ENCODE measurements at regions not wholly inside any gene's neighbourhood (a gene's known extent, or its start where the extent isn't known, plus 50 kb on each side); places are given as distances from the start of the nearest gene placed in this dataset.

- ChIA-PET POLR2A (ENCODE audit: low non-redundant PET) (no interaction called here), CTCF (no interaction called here)
- Histone ChIP-seq H3K4me1 (ENCODE audit: insufficient read depth, low read length, poor library complexity, severe bottlenecking) (no peaks in the 10 kb centered on the region), H3K9me3 (ENCODE audit: low read depth, low read length, poor library complexity, severe bottlenecking) (no peaks in the 10 kb centered on the region), H3K27ac (ENCODE audit: low read depth, low read length, poor library complexity, severe bottlenecking) (no peak overlapping the region), H3K36me3 (ENCODE audit: insufficient read depth, low read length, poor library complexity, severe bottlenecking) (no peaks in the 10 kb centered on the region), H3K27me3 (replicated peaks; ENCODE audit: insufficient read depth, low read depth, low read length, poor library complexity) (peaks cover 6% of the 10 kb centered on the region), H3K4me3 (ENCODE audit: low read depth, low read length, poor library complexity, severe bottlenecking) (no peak overlapping the region)
- no peak for TF ChIP-seq EZH2 (IDR thresholded peaks at IDR 0.05; ENCODE audit: borderline replicate concordance, low read depth, low read length, poor library complexity, severe bottlenecking)
- no peak for TF ChIP-seq CTCF (conservative IDR thresholded peaks at IDR 0.05; ENCODE audit: low read depth, low read length)
- intact Hi-C loops (cut with micrococcal nuclease; ENCODE audit: unreplicated experiment), result no loop called here
- BruUV-seq (replicated peaks), result no TSS peak
- DNase-seq (ENCODE audit: low spot score), result no peak
These were observed 230.8 kb downstream of the DLEU7 start for GRCh38 chr13:50612717-50613116.

- BruUV-seq (replicated peaks), result no TSS peak
These were observed 230.1 kb downstream of the DLEU7 start for GRCh38 chr13:50613356-50613831.

GRCh38 chr13:50615234-50615633 lies 228.3 kb downstream of the DLEU7 start:
- Histone ChIP-seq H3K27ac (ENCODE audit: low read depth, low read length, poor library complexity, severe bottlenecking) (no peak overlapping the region), H3K4me1 (ENCODE audit: insufficient read depth, low read length, poor library complexity, severe bottlenecking) (no peaks in the 10 kb centered on the region), H3K9me3 (ENCODE audit: low read depth, low read length, poor library complexity, severe bottlenecking) (no peaks in the 10 kb centered on the region), H3K36me3 (ENCODE audit: insufficient read depth, low read length, poor library complexity, severe bottlenecking) (no peaks in the 10 kb centered on the region), H3K4me3 (ENCODE audit: low read depth, low read length, poor library complexity, severe bottlenecking) (no peak overlapping the region), H3K27me3 (replicated peaks; ENCODE audit: insufficient read depth, low read depth, low read length, poor library complexity) (peaks cover under 1% of the 10 kb centered on the region)
- BruUV-seq (replicated peaks), result no TSS peak
- intact Hi-C loops (cut with micrococcal nuclease; ENCODE audit: unreplicated experiment), result no loop called here
- CTCF ChIA-PET, result no interaction called here
- POLR2A ChIA-PET (ENCODE audit: low non-redundant PET), result no interaction called here
- TF ChIP-seq CTCF (conservative IDR thresholded peaks at IDR 0.05; ENCODE audit: low read depth, low read length), result no peak
- no peak for TF ChIP-seq EZH2 (IDR thresholded peaks at IDR 0.05; ENCODE audit: borderline replicate concordance, low read depth, low read length, poor library complexity, severe bottlenecking)
- DNase-seq (ENCODE audit: low spot score), result no peak

More at GRCh38 chr13:50613356-50613831, 230.1 kb downstream of the DLEU7 start:
- peaks cover 6% of the 10 kb centered on the region for H3K27me3 ChIP-seq (replicated peaks; ENCODE audit: insufficient read depth, low read depth, low read length, poor library complexity)
- no peak overlapping the region for H3K4me3 ChIP-seq (ENCODE audit: low read depth, low read length, poor library complexity, severe bottlenecking)
- ChIA-PET CTCF (no interaction called here), POLR2A (ENCODE audit: low non-redundant PET) (no interaction called here)
- no peaks in the 10 kb centered on the region for H3K4me1 ChIP-seq (ENCODE audit: insufficient read depth, low read length, poor library complexity, severe bottlenecking)
- no peaks in the 10 kb centered on the region for H3K9me3 ChIP-seq (ENCODE audit: low read depth, low read length, poor library complexity, severe bottlenecking)
- H3K36me3 ChIP-seq (ENCODE audit: insufficient read depth, low read length, poor library complexity, severe bottlenecking), result no peaks in the 10 kb centered on the region
- no peak overlapping the region for H3K27ac ChIP-seq (ENCODE audit: low read depth, low read length, poor library complexity, severe bottlenecking)
- no peak for TF ChIP-seq EZH2 (IDR thresholded peaks at IDR 0.05; ENCODE audit: borderline replicate concordance, low read depth, low read length, poor library complexity, severe bottlenecking)
- TF ChIP-seq CTCF (conservative IDR thresholded peaks at IDR 0.05; ENCODE audit: low read depth, low read length), result no peak
- no peak for DNase-seq (ENCODE audit: low spot score)
- intact Hi-C loops (cut with micrococcal nuclease; ENCODE audit: unreplicated experiment), result no loop called here
